Neural progenitor cell (in vitro differentiated cells): ENCODE measurements at regions not wholly inside any gene's neighbourhood (a gene's known extent, or its start where the extent isn't known, plus 50 kb on each side); places are given as distances from the start of the nearest gene placed in this dataset.
"Not testable (repeated sequence)": the region's sequence is repeated elsewhere in the genome, so short reads cannot be mapped to it uniquely, and the experiment has no call there.

ENCODE experiments used
- DNase-seq: peaks from one replicate; pipeline ENCODE4 v3.0.0-alpha.2; 2016; ENCODE audit warnings: low spot score
- H2AFZ ChIP-seq: fragments of 200-600 bp; sonication (generic); replicated peaks from 2 replicates; pipeline ENCODE4 v1.6.1; 2016; ENCODE audit warnings: antibody characterized with exemption
- H3F3A ChIP-seq: fragments of 200-600 bp; sonication (generic); 2 replicates; pipeline ENCODE4 v1.6.1; 2016; ENCODE audit warnings: antibody characterized with exemption, low read depth
- H3K27ac ChIP-seq: fragments of 200-600 bp; sonication (generic); 2 replicates; pipeline ENCODE4 v1.5.1; 2016; ENCODE audit warnings: mild to moderate bottlenecking
- H3K27me3 ChIP-seq: fragments of 200-600 bp; sonication (generic); 2 replicates; pipeline ENCODE4 v1.6.1; 2016; ENCODE audit warnings: mild to moderate bottlenecking, moderate library complexity
- H3K36me3 ChIP-seq: fragments of 200-600 bp; sonication (generic); 2 replicates; pipeline ENCODE4 v1.5.1; 2016
- H3K4me1 ChIP-seq: fragments of 200-600 bp; sonication (generic); 2 replicates; pipeline ENCODE4 v1.6.1; 2016; ENCODE audit warnings: mixed run types
- H3K4me2 ChIP-seq: fragments of 200-600 bp; sonication (generic); 2 replicates; pipeline ENCODE4 v1.6.1; 2016
- H3K4me3 ChIP-seq: fragments of 200-600 bp; sonication (generic); 2 replicates; pipeline ENCODE4 v1.5.1; 2016
- H3K79me2 ChIP-seq: fragments of 200-600 bp; sonication (generic); 2 replicates; pipeline ENCODE4 v1.6.1; 2016; ENCODE audit warnings: low read depth
- H3K9ac ChIP-seq: fragments of 200-600 bp; sonication (generic); 2 replicates; pipeline ENCODE4 v1.6.1; 2016
- H3K9me3 ChIP-seq: fragments of 200-600 bp; sonication (generic); 2 replicates; pipeline ENCODE4 v1.5.1; 2016; ENCODE audit warnings: low read depth
- H4K20me1 ChIP-seq: fragments of 200-600 bp; sonication (generic); 2 replicates; pipeline ENCODE4 v1.6.1; 2016; ENCODE audit warnings: low read depth
- H3K27ac Mint-ChIP-seq: 3 replicates; pipeline ENCODE4 v1.8.0; 2021; ENCODE audit warnings: mixed read lengths
- H3K27me3 Mint-ChIP-seq: 2 replicates; pipeline ENCODE4 v1.8.0; 2022; ENCODE audit warnings: low read depth, mild to moderate bottlenecking, inconsistent platforms, moderate library complexity, mixed read lengths; ENCODE audit not compliant: insufficient read depth
- H3K36me3 Mint-ChIP-seq: 3 replicates; pipeline ENCODE4 v1.8.0; 2021; ENCODE audit warnings: mixed read lengths
- H3K4me1 Mint-ChIP-seq: 3 replicates; pipeline ENCODE4 v1.8.0; 2021; ENCODE audit warnings: mixed read lengths
- H3K4me3 Mint-ChIP-seq: 3 replicates; pipeline ENCODE4 v1.8.0; 2021; ENCODE audit warnings: mild to moderate bottlenecking, moderate library complexity, mixed read lengths
- H3K9me3 Mint-ChIP-seq: 3 replicates; pipeline ENCODE4 v1.8.0; 2020; ENCODE audit warnings: mixed read lengths
- EZH2 ChIP-seq: fragments of 200-600 bp; sonication (generic); IDR thresholded peaks from 2 replicates; pipeline ENCODE4 v1.6.1; 2017; ENCODE audit warnings: antibody characterized with exemption, mild to moderate bottlenecking, moderate library complexity
- EZH2phosphoT487 ChIP-seq: fragments of 200-600 bp; sonication (generic); IDR thresholded peaks from 2 replicates; pipeline ENCODE4 v1.6.1; 2017; ENCODE audit warnings: antibody characterized with exemption
- TF ChIP-seq, protein P1 (sequence below): fragments of 200-600 bp; sonication (generic); IDR thresholded peaks from 2 replicates; pipeline ENCODE4 v1.5.1; 2017; ENCODE audit warnings: antibody characterized with exemption, mild to moderate bottlenecking

GRCh38 chr4:93912146-93912545, 83.6 kb downstream of the ATOH1 start:
- H3K4me3 Mint-ChIP-seq = no peak overlapping the region
- Histone ChIP-seq H3K4me2 (no peak overlapping the region), H4K20me1 (no peaks in the 10 kb centered on the region), H3K27ac (no peak overlapping the region), H3K4me1 (no peaks in the 10 kb centered on the region), H3K27me3 (no peaks in the 10 kb centered on the region), H3K79me2 (no peaks in the 10 kb centered on the region), H2AFZ (no peak overlapping the region), H3F3A (no peaks in the 10 kb centered on the region), H3K36me3 (no peaks in the 10 kb centered on the region), H3K9me3 (no peaks in the 10 kb centered on the region), H3K4me3 (no peak overlapping the region), H3K9ac (no peak overlapping the region)
- no peaks in the 10 kb centered on the region for H3K36me3 Mint-ChIP-seq
- DNase-seq = no peak
- no peak overlapping the region for H3K27ac Mint-ChIP-seq
- no peaks in the 10 kb centered on the region for H3K9me3 Mint-ChIP-seq
- no peaks in the 10 kb centered on the region for H3K4me1 Mint-ChIP-seq
- H3K27me3 Mint-ChIP-seq = no peaks in the 10 kb centered on the region
- TF ChIP-seq, protein P1, sequence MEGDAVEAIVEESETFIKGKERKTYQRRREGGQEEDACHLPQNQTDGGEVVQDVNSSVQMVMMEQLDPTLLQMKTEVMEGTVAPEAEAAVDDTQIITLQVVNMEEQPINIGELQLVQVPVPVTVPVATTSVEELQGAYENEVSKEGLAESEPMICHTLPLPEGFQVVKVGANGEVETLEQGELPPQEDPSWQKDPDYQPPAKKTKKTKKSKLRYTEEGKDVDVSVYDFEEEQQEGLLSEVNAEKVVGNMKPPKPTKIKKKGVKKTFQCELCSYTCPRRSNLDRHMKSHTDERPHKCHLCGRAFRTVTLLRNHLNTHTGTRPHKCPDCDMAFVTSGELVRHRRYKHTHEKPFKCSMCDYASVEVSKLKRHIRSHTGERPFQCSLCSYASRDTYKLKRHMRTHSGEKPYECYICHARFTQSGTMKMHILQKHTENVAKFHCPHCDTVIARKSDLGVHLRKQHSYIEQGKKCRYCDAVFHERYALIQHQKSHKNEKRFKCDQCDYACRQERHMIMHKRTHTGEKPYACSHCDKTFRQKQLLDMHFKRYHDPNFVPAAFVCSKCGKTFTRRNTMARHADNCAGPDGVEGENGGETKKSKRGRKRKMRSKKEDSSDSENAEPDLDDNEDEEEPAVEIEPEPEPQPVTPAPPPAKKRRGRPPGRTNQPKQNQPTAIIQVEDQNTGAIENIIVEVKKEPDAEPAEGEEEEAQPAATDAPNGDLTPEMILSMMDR = no peak
- TF ChIP-seq EZH2phosphoT487 = no peak
- TF ChIP-seq EZH2 = no peak

- no peaks in the 10 kb centered on the region for H3K27me3 ChIP-seq
- DNase-seq = no peak
- no peak overlapping the region for H2AFZ ChIP-seq
- H3K4me3 ChIP-seq = no peak overlapping the region
- H3K9me3 ChIP-seq = no peaks in the 10 kb centered on the region
- H3K79me2 ChIP-seq = no peaks in the 10 kb centered on the region
- H3F3A ChIP-seq = no peaks in the 10 kb centered on the region
- H3K4me2 ChIP-seq = no peak overlapping the region
- no peak overlapping the region for H3K9ac ChIP-seq
- H3K9me3 Mint-ChIP-seq = no peaks in the 10 kb centered on the region
- no peaks in the 10 kb centered on the region for H3K36me3 ChIP-seq
- no peak overlapping the region for H3K27ac Mint-ChIP-seq
- H3K4me1 ChIP-seq = no peaks in the 10 kb centered on the region
- no peaks in the 10 kb centered on the region for H3K27me3 Mint-ChIP-seq
- no peak overlapping the region for H3K4me3 Mint-ChIP-seq
- no peaks in the 10 kb centered on the region for H3K36me3 Mint-ChIP-seq
- no peaks in the 10 kb centered on the region for H3K4me1 Mint-ChIP-seq
- no peak overlapping the region for H3K27ac ChIP-seq
- H4K20me1 ChIP-seq = no peaks in the 10 kb centered on the region
- TF ChIP-seq, protein P1 = no peak
- TF ChIP-seq EZH2phosphoT487 = no peak
- no peak for TF ChIP-seq EZH2
Observed at GRCh38 chr4:93918856-93919255, 90.3 kb downstream of the ATOH1 start.

DNA sequence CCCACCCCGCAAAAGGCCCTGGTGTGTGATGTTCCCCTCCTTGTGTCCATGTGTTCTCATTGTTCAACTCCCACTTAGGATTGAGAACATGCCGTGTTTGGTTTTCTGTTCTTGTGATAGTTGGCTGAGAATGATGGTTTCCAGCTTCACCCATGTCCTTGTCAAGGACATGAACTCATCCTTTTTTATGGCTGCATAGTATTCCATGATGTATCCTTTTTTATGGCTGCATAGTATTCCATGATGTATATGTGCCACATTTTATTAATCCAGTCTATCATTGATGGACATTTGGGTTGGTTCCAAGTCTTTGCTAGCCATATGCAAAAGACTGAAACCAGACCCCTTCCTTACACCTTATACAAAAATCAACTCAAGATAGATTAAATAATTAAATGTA, 95.0 kb downstream of the ATOH1 start:
- H4K20me1 ChIP-seq, H3K9ac ChIP-seq, H3K4me3 Mint-ChIP-seq, DNase-seq, H3K4me2 ChIP-seq, H3K79me2 ChIP-seq, H3K36me3 ChIP-seq, H3K36me3 Mint-ChIP-seq, H3K27me3 ChIP-seq, H3K4me3 ChIP-seq, H3K9me3 Mint-ChIP-seq, H3K27me3 Mint-ChIP-seq, H3F3A ChIP-seq, H3K4me1 ChIP-seq, H3K27ac ChIP-seq, H3K9me3 ChIP-seq, H3K27ac Mint-ChIP-seq, H2AFZ ChIP-seq, H3K4me1 Mint-ChIP-seq: not testable (repeated sequence)

DNA sequence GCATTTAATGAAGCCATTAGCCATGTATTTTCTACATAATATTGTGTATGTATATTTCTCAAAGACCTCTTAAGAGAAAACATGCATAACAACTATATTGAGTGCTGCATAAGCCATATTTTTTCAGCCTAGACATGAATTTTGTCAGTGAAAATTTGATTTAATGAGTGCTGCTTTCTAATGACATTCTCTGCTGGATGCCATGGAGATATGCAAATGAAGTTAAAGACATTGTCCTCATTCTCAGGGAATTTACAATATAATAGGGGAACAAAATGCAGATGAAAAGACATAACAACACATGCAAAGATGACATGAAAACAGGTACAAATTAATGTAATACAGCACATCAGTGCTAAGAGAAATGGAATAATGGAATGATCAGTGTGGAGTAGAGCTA, 118.7 kb downstream of the ATOH1 start:
- Histone ChIP-seq H3K4me2 (no peak overlapping the region), H2AFZ (no peak overlapping the region), H3K36me3 (no peaks in the 10 kb centered on the region), H3K27me3 (no peaks in the 10 kb centered on the region), H3K9ac (no peak overlapping the region), H3K4me1 (no peaks in the 10 kb centered on the region), H3F3A (no peaks in the 10 kb centered on the region), H3K9me3 (no peaks in the 10 kb centered on the region), H3K4me3 (no peak overlapping the region), H3K27ac (no peak overlapping the region), H3K79me2 (no peaks in the 10 kb centered on the region), H4K20me1 (no peaks in the 10 kb centered on the region)
- DNase-seq = no peak
- H3K27me3 Mint-ChIP-seq = no peaks in the 10 kb centered on the region
- H3K4me1 Mint-ChIP-seq = no peaks in the 10 kb centered on the region
- TF ChIP-seq, protein P1 = no peak
- H3K36me3 Mint-ChIP-seq = no peaks in the 10 kb centered on the region
- no peak overlapping the region for H3K27ac Mint-ChIP-seq
- H3K4me3 Mint-ChIP-seq = no peak overlapping the region
- H3K9me3 Mint-ChIP-seq = no peaks in the 10 kb centered on the region

GRCh38 chr4:93950239-93950638, 121.7 kb downstream of the ATOH1 start:
- not testable (repeated sequence) for H3K36me3 ChIP-seq, H3K27me3 Mint-ChIP-seq, H3K9me3 ChIP-seq, H3K4me3 Mint-ChIP-seq, H3K27me3 ChIP-seq, H3K27ac ChIP-seq, H3K79me2 ChIP-seq, H3F3A ChIP-seq, H4K20me1 ChIP-seq, H3K36me3 Mint-ChIP-seq, H3K4me3 ChIP-seq, H3K9me3 Mint-ChIP-seq, DNase-seq, H3K9ac ChIP-seq, H3K4me1 Mint-ChIP-seq, H3K27ac Mint-ChIP-seq, H2AFZ ChIP-seq, H3K4me1 ChIP-seq, H3K4me2 ChIP-seq
